HL-60 (cell line): ENCODE measurements at regions not wholly inside any gene's neighbourhood (a gene's known extent, or its start where the extent isn't known, plus 50 kb on each side); places are given as distances from the start of the nearest gene placed in this dataset.

ENCODE experiments used
- DNase-seq, 2 experiments: peaks; one replicate each; pipeline ENCODE4 v3.0.0-alpha.2; 2010 to 2020; ENCODE audit warnings: low read depth in 1 of 2, low spot score in 1 of 2
- H3K27ac ChIP-seq: fragments of 250-450 bp; sonication (Bioruptor Pico); replicated peaks from 2 replicates; pipeline ENCODE4 v1.5.1; 2020; ENCODE audit warnings: mild to moderate bottlenecking, moderate library complexity
- H3K27me3 ChIP-seq: fragments of 250-450 bp; sonication (Bioruptor Pico); 2 replicates; pipeline ENCODE4 v1.5.1; 2021; ENCODE audit warnings: mild to moderate bottlenecking, moderate library complexity; ENCODE audit not compliant: insufficient read depth, poor library complexity, severe bottlenecking
- H3K4me3 ChIP-seq: replicated peaks from 2 replicates; pipeline ENCODE4 v1.5.1; 2011; ENCODE audit warnings: mild to moderate bottlenecking, control low read depth, low read length; ENCODE audit not compliant: insufficient read depth
- CTCF ChIP-seq: IDR thresholded peaks from one replicate; pipeline ENCODE4 v1.5.1; 2011; ENCODE audit warnings: low read length, control low read depth, inconsistent platforms; ENCODE audit not compliant: insufficient read depth
- GABPA ChIP-seq: IDR thresholded peaks from 2 replicates; pipeline ENCODE4 v1.6.1; 2012; ENCODE audit warnings: low read depth
- POLR2AphosphoS5 ChIP-seq: IDR thresholded peaks from 2 replicates; pipeline ENCODE4 v1.6.1; 2012; ENCODE audit warnings: low read depth
- REST ChIP-seq: IDR thresholded peaks from 2 replicates; pipeline ENCODE4 v1.6.1; 2012; ENCODE audit warnings: low read depth; ENCODE audit not compliant: insufficient replicate concordance
- SPI1 ChIP-seq: IDR thresholded peaks from 2 replicates; pipeline ENCODE4 v1.6.1; 2012; ENCODE audit warnings: low read depth, mild to moderate bottlenecking, borderline replicate concordance

- H3K27me3 ChIP-seq = peaks cover 12% of the 10 kb centered on the region
- no peak overlapping the region for H3K4me3 ChIP-seq
- no peak for TF ChIP-seq CTCF
- no peak for TF ChIP-seq REST
- TF ChIP-seq SPI1 = no peak
- no peak for TF ChIP-seq POLR2AphosphoS5
- no peak for TF ChIP-seq GABPA
- no peak for DNase-seq
- H3K27ac ChIP-seq = no peak overlapping the region
Measured at GRCh38 chr5:1651971-1652872, 128.5 kb upstream of the LPCAT1 start.

- Histone ChIP-seq H3K27me3 (peaks cover 8% of the 10 kb centered on the region), H3K4me3 (no peak overlapping the region), H3K27ac (no peak overlapping the region)
- TF ChIP-seq SPI1 (no peak), REST (no peak), CTCF (no peak), POLR2AphosphoS5 (no peak), GABPA (no peak)
- DNase-seq = no peak
Measured at GRCh38 chr5:1651250-1651649, 127.5 kb upstream of the LPCAT1 start.

GRCh38 chr5:1649554-1649953 is 125.8 kb upstream of the LPCAT1 start:
- Histone ChIP-seq H3K27me3 (peaks cover 12% of the 10 kb centered on the region), H3K4me3 (no peak overlapping the region), H3K27ac (no peak overlapping the region)
- TF ChIP-seq POLR2AphosphoS5 (no peak), CTCF (no peak), GABPA (no peak), SPI1 (no peak), REST (no peak)
- no peak for DNase-seq
